ENCODE measurements at regions not wholly inside any gene's neighbourhood (a gene's known extent, or its start where the extent isn't known, plus 50 kb on each side); places are given as distances from the start of the nearest gene placed in this dataset.

DNA sequence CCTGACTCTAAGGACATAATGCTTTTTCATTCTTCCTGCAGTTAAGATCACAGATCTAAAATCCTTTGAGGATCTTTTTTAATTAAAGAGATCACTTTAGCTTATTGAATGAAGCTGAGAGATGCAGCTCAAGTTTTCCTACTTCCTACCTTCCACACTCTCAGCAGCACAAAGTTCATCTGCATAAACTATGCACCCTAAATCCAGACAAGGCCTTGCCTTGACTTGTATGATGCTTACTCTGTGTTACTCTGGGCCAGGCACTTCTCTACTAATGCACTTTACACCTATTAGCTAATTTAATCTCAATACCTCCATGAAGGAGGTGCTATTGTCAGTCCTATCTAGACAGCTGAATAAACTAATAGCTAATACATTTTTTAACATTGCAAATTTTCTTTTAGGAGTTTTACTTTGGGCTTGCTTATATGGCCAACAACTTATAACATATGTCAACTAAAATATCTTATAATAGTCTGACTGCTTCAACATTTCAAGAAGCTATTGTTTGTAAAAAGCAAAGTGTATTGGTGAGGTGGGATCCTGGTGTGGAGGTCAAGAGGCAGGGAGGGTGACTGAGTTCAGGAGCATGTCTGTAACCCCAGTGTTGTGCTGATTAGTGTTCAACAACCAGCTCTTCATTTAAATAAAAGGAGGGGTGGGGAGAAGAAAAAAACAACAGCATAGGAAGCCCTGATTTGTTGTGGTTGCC is 172.4 kb upstream of the ATP11B start:
- no peak for DNase-seq (ENCODE audit: low read depth)
- no peak overlapping the region for H3K4me3 ChIP-seq (ENCODE audit: low read depth, low read length)

DNA sequence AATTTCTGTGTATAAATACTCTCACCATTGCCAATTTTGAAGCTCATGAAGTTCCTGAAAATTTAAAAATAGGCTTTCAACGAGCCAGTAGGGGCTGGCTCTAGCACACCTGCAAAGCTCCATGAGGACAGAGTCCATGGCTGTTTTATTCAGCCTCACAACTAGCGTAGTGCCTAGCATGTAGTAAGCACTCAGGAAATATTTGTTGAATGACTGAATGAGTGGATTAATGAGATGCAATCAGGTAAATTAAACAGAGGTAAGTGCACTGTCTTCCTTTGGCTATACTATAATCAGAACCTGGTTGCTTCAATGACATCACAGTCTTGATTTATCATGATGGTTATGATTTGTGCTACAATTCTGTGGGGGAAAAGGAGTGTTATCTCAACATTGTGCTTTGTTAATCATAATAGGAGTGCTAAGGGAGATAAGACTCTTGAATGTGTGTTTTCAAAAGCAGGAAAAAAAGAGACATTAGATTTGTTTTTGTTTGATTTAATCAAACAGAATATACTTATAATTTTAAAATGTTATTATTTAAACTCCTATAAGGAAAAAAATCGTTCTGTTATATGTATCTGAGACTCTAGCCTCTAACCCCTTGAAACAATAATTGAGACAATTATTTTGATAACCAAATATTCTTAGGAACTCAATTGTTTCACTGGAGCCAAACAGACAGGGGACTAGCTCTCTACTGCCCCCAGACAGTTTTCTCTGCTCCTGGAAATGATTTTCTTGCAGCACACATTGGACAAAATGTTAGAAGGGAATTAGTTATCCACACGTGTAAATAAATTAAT is 171.7 kb upstream of the ATP11B start:
- no peak overlapping the region for H3K4me3 ChIP-seq (ENCODE audit: low read depth, low read length)
- TF ChIP-seq, protein P1, sequence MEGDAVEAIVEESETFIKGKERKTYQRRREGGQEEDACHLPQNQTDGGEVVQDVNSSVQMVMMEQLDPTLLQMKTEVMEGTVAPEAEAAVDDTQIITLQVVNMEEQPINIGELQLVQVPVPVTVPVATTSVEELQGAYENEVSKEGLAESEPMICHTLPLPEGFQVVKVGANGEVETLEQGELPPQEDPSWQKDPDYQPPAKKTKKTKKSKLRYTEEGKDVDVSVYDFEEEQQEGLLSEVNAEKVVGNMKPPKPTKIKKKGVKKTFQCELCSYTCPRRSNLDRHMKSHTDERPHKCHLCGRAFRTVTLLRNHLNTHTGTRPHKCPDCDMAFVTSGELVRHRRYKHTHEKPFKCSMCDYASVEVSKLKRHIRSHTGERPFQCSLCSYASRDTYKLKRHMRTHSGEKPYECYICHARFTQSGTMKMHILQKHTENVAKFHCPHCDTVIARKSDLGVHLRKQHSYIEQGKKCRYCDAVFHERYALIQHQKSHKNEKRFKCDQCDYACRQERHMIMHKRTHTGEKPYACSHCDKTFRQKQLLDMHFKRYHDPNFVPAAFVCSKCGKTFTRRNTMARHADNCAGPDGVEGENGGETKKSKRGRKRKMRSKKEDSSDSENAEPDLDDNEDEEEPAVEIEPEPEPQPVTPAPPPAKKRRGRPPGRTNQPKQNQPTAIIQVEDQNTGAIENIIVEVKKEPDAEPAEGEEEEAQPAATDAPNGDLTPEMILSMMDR (IDR thresholded peaks at IDR 0.05; ENCODE audit: control insufficient read depth, extremely low read depth, insufficient read depth): peak; percentile 46
- no peak for DNase-seq (ENCODE audit: low read depth)

More for the DNA sequence above, 172.4 kb upstream of the ATP11B start:
- TF ChIP-seq, protein P1 (IDR thresholded peaks at IDR 0.05; ENCODE audit: control insufficient read depth, extremely low read depth, insufficient read depth): no peak

DNA sequence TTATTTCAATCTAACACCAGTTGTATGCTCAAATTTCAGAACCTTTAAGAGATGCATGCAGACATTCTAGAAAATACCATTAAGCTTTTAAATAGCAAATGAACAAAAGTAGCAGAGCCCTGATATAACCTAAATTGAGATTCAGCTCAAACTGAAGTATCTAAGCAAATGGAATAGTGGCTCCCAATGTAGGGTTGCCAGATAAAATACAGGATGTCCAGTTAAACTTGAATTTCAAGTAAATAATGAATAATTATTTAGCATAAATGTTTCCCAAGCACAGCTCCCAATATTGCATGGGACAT is 171.1 kb upstream of the ATP11B start:
- DNase-seq (ENCODE audit: low read depth): no peak
- TF ChIP-seq, protein P1 (IDR thresholded peaks at IDR 0.05; ENCODE audit: control insufficient read depth, extremely low read depth, insufficient read depth): no peak
- H3K4me3 ChIP-seq (ENCODE audit: low read depth, low read length): no peak overlapping the region

DNA sequence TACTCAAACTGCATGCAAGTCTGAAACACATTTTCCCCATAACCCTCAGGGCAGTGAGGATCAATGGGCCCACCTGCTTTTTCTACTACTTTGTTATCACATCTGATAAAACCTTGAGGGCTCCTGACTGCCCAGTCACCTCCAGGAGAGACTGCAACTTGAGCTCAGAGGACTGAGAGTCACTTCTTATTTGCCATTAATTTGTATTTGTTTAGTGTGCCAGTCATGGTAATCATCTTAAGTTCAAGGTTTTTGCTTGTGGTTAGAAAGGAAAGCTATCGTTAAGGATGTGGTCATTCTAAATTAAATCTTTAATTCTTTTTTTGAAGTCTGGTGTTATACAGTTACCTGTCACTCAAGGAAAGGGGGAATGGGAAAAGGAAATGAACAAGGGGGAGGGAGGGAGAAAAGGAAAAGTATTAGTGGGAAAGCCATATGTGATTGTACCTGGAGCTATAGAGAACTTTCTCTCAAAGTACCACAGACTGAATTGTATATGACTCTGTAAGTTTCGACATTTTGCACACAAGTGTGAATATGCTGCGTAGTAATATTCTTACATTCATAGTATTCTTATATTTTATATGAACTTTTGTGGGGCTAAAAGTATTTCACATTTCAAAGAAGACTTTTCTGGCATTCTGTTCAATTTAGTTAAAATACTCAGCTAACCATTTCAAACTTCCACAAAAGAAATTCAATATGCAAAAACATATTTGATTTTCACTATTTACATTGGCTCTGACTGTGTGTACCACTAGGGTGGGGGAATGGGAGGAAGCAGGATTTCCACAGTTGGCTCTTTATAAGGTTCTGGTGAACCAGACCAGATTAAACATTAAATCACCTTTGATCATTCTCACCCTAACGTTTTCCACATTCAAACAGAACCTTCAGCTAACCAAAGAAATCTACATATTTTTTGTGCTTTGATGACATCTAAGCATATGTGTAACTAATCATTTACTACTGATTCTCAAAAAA is 166.5 kb upstream of the ATP11B start:
- DNase-seq (ENCODE audit: low read depth): no peak
- TF ChIP-seq, protein P1 (IDR thresholded peaks at IDR 0.05; ENCODE audit: control insufficient read depth, extremely low read depth, insufficient read depth): no peak
- H3K4me3 ChIP-seq (ENCODE audit: low read depth, low read length): no peak overlapping the region

DNA sequence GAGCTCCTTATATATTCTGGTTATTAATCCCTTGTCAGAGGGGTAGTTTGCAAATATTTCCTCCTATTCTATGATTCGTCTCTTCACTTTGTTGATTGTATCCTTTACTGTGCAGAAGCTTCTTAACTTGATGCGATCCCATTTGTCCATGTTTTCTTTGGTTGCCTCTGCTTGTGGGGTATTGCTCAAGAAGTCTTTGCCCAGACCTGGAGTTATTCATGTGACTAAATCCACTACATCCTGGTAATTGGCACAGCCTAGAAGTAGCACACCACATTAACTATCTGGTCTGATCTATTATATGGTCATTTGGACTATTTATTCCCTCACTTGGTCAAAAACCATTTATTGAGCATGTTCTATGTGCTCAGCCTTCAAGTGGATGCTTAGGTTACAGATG is 164.8 kb upstream of the ATP11B start:
- no peak for DNase-seq (ENCODE audit: low read depth)
- H3K4me3 ChIP-seq (ENCODE audit: low read depth, low read length): no peak overlapping the region
- TF ChIP-seq, protein P1 (IDR thresholded peaks at IDR 0.05; ENCODE audit: control insufficient read depth, extremely low read depth, insufficient read depth): no peak

DNA sequence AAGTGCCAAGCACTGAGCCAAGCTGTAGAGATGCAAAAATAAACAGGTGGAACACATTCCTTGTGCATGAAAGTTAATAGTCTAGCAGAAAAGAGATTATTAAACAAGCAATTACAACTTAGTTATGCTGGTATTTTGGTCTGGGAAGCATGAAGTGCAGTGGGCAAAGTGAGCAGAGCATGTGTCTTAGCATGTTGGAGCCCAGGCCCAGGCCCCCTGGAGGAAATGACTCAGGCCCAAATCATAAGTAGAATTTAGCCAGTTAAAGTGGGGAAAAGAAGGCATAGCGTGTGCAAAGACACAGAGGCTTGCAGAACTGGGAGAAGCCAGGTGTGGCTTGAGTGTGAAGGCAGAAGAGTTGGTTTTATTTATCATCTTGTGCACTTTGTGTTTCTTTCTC is 163.8 kb upstream of the ATP11B start:
- H3K4me3 ChIP-seq (ENCODE audit: low read depth, low read length): no peak overlapping the region
- TF ChIP-seq, protein P1 (IDR thresholded peaks at IDR 0.05; ENCODE audit: control insufficient read depth, extremely low read depth, insufficient read depth): no peak
- DNase-seq (ENCODE audit: low read depth): no peak

Measured in LNCaP clone FGC (cell line).